ENCODE measurements at regions not wholly inside any gene's neighbourhood (a gene's known extent, or its start where the extent isn't known, plus 50 kb on each side); places are given as distances from the start of the nearest gene placed in this dataset.

DNA sequence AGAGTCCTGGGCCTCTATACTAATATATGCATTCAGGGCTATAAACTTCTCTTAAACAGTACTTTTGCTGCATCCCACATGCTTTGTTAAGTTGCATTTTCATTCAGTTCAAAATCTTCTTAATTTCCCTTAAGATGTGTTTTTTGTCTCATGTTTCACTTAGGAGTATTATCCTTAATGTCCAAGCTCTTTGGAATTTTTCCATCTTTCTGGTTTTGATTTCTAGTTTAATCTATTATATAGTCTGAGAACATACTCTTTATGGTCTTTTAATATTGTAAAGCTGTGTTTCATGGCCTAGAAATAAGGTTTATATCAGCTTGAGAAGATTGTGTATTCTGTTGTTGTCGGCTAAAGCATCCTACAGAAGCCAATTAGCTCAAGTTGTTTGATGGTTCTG, 1041.8 kb downstream of the PLA2G4A start:
- H3K4me3 ChIP-seq (ENCODE audit: low read depth in 1 of 2, low read length in 1 of 2): no peak overlapping the region
- TF ChIP-seq, protein P1, sequence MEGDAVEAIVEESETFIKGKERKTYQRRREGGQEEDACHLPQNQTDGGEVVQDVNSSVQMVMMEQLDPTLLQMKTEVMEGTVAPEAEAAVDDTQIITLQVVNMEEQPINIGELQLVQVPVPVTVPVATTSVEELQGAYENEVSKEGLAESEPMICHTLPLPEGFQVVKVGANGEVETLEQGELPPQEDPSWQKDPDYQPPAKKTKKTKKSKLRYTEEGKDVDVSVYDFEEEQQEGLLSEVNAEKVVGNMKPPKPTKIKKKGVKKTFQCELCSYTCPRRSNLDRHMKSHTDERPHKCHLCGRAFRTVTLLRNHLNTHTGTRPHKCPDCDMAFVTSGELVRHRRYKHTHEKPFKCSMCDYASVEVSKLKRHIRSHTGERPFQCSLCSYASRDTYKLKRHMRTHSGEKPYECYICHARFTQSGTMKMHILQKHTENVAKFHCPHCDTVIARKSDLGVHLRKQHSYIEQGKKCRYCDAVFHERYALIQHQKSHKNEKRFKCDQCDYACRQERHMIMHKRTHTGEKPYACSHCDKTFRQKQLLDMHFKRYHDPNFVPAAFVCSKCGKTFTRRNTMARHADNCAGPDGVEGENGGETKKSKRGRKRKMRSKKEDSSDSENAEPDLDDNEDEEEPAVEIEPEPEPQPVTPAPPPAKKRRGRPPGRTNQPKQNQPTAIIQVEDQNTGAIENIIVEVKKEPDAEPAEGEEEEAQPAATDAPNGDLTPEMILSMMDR (IDR thresholded peaks at IDR 0.05): no peak
- no peak overlapping the region for H3K27ac ChIP-seq

DNA sequence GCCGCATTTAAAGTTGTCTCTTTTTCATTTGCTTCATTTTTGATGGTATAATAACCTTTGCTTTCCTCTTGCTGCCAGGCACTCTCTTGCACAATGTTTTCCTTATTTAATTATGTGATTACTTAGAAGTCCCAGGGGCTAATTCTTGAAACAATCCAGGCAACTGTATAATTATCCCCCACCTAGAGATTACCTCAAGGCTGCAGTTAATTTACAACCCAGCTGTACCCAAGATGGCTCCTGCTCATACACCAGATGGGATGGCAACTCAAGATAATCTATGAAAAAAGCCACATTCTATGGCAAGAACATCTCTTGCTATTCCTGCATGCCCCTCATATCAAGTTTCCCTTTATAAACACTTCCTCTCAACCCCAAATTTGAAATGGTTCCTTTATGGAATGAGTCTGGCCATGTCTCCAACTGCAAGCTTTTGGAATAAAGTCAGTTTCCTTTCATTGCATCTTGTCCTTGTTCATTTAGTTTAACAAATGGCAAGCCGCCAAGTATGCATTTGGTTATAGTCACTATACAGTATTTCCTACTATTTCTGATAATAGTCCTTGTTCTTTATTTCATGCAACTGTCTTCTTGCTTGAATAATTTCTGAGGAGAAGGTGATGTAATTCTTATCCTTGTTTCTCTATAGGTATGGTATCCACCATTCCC, 1042.6 kb downstream of the PLA2G4A start:
- Histone ChIP-seq H3K27me3 (no peaks in the 10 kb centered on the region), H3K4me1 (ENCODE audit: control insufficient read depth in 1 of 2, insufficient read depth in 1 of 2, low read depth in 1 of 2, low read length in 1 of 2) (no peaks in the 10 kb centered on the region), H3K9me3 (no peaks in the 10 kb centered on the region), H3K4me3 (ENCODE audit: low read depth in 1 of 2, low read length in 1 of 2) (no peak overlapping the region), H3K27ac (no peak overlapping the region), H3K36me3 (no peaks in the 10 kb centered on the region)
- TF ChIP-seq, protein P1 (IDR thresholded peaks at IDR 0.05): no peak

More for the DNA sequence above, 1041.8 kb downstream of the PLA2G4A start:
- H3K9me3 ChIP-seq: no peaks in the 10 kb centered on the region
- H3K27me3 ChIP-seq: no peaks in the 10 kb centered on the region
- no peaks in the 10 kb centered on the region for H3K4me1 ChIP-seq (ENCODE audit: control insufficient read depth in 1 of 2, insufficient read depth in 1 of 2, low read depth in 1 of 2, low read length in 1 of 2)
- H3K36me3 ChIP-seq: no peaks in the 10 kb centered on the region

DNA sequence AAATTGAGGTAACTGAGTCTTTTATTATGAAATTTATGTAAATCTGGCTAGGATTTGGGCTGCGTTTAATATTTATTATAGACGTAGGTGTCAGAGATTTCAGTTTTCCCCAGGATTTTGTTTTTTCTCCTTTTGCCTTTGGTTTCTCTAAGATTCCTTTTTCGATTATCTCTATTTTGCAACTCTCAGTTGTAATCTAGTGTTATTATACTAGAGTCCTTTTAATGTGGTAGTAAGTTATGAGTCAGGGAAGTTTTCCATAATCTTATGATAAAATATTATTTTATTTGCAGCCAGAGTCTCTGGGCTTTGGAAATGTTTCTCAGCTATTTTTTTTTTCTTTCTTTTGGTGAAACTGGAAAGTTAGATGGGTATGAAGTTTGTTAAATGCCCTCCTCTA, 1043.8 kb downstream of the PLA2G4A start:
- H3K9me3 ChIP-seq: no peaks in the 10 kb centered on the region
- TF ChIP-seq, protein P1 (IDR thresholded peaks at IDR 0.05): no peak
- H3K36me3 ChIP-seq: no peaks in the 10 kb centered on the region
- H3K27me3 ChIP-seq: no peaks in the 10 kb centered on the region
- H3K4me3 ChIP-seq (ENCODE audit: low read depth in 1 of 2, low read length in 1 of 2): no peak overlapping the region
- no peak overlapping the region for H3K27ac ChIP-seq
- no peaks in the 10 kb centered on the region for H3K4me1 ChIP-seq (ENCODE audit: control insufficient read depth in 1 of 2, insufficient read depth in 1 of 2, low read depth in 1 of 2, low read length in 1 of 2)

DNA sequence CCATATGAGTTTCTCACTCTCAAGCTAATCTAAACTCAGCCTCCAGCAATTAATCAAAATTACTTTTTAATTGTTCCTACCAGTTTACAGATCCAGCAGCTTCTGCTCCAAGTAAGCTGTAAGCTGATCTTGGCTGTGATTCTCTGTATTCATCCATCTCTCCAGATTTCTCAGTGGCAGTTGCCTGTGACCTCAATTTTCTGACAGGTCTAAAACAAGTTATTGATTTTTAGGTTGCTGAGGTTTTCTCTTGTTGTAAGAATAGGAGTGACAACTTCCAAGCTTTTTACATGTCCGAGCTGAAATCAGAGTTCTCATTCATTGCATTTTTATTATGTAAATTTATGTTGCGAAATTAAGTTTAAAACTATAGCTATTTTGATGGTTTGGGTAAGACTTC, 1044.4 kb downstream of the PLA2G4A start:
- no peak overlapping the region for H3K27ac ChIP-seq
- H3K36me3 ChIP-seq: no peaks in the 10 kb centered on the region
- no peaks in the 10 kb centered on the region for H3K27me3 ChIP-seq
- H3K9me3 ChIP-seq: no peaks in the 10 kb centered on the region
- H3K4me1 ChIP-seq (ENCODE audit: control insufficient read depth in 1 of 2, insufficient read depth in 1 of 2, low read depth in 1 of 2, low read length in 1 of 2): no peaks in the 10 kb centered on the region
- no peak overlapping the region for H3K4me3 ChIP-seq (ENCODE audit: low read depth in 1 of 2, low read length in 1 of 2)
- TF ChIP-seq, protein P1 (IDR thresholded peaks at IDR 0.05): no peak

DNA sequence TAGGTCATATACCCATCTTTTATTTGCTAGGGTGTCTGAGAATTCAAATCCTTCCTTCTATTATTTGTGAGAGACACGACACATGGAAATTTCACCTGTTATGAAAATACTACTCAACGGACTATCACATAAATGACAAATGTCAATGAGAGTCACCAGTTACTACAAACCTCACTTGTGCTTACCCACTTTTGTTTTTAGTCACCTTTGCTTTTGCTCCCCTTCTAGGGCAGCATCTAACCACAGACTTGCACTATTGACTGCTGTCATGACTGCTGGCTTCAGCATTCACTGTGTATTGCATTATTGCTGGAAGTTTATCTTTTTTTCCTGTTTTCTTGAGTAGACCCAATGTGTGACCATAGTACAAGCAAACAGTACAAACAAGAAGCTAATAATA, 1048.0 kb downstream of the PLA2G4A start:
- Histone ChIP-seq H3K4me3 (ENCODE audit: low read depth in 1 of 2, low read length in 1 of 2) (no peak overlapping the region), H3K36me3 (no peaks in the 10 kb centered on the region), H3K4me1 (ENCODE audit: control insufficient read depth in 1 of 2, insufficient read depth in 1 of 2, low read depth in 1 of 2, low read length in 1 of 2) (no peaks in the 10 kb centered on the region), H3K9me3 (no peaks in the 10 kb centered on the region), H3K27ac (no peak overlapping the region), H3K27me3 (no peaks in the 10 kb centered on the region)
- TF ChIP-seq, protein P1 (IDR thresholded peaks at IDR 0.05): no peak

Measured in neutrophil (primary cell).